NCI-H2171 treated with DMSO at 0.1 percent for 48 hours (cell line): ENCODE measurements at regions not wholly inside any gene's neighbourhood (a gene's known extent, or its start where the extent isn't known, plus 50 kb on each side); places are given as distances from the start of the nearest gene placed in this dataset.
A peak's percentile ranks its signal among the peaks of the same experiment; 100 is the strongest.
"Not testable (repeated sequence)": the region's sequence is repeated elsewhere in the genome, so short reads cannot be mapped to it uniquely, and the experiment has no call there.

Experiments
- DNase-seq: peaks from one replicate; lab custom pipeline; 2025; lab: John Stamatoyannopoulos, UW

GRCh38 chrX:2162695-2163094 lies 338.1 kb downstream of the DHRSX start:
- DNase-seq, result no peak

GRCh38 chrX:2159861-2160260 lies 340.9 kb downstream of the DHRSX start:
- DNase-seq, result no peak

DNA sequence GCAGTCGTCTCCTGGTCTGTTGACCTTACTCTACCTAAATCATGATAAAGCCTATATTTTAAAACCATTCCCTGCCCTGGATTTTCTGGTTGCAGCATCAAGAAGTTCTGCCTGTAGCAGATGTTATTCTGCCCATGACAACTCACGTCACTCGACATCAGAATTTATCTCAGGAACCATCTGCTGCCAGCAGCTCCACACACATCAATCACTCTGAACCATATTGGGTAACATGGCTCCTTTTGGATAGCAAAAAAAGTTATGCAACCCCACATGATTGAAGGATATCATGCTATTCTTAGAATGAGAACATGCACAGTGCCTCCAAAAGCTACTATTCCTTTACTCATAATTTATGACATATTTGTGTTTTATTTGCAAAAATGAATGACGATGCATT lies 341.4 kb downstream of the DHRSX start:
- peak; percentile 74 for DNase-seq

DNA sequence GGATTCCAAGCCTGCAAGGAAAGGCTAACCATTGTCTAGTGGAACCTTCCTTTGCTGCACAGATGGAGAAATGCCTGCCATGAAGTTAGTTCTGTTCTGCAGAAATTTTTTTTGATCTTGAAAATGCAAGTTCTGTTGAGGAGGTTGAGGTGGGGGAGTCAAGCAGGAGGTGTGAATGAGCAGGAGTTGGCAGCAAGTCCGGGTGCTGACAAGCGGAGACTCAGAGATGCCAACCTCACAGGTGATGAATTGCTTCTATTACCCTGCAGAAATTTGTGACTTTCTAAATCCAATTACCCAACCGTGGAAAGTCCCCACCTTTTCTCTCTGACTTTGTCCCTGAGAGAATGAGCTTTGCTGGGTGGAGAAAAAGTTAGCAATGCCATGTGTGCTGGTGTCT lies 350.1 kb downstream of the DHRSX start:
- no peak for DNase-seq

- not testable (repeated sequence) for DNase-seq
These were observed 350.8 kb downstream of the DHRSX start for GRCh38 chrX:2150014-2150413.

- DNase-seq, result not testable (repeated sequence)
These were observed 351.7 kb downstream of the DHRSX start for GRCh38 chrX:2149055-2149454.

GRCh38 chrX:2147928-2148327 lies 352.8 kb downstream of the DHRSX start:
- DNase-seq, result no peak

GRCh38 chrX:2145692-2146367 lies 354.9 kb downstream of the DHRSX start:
- DNase-seq, result peak; percentile 10

DNA sequence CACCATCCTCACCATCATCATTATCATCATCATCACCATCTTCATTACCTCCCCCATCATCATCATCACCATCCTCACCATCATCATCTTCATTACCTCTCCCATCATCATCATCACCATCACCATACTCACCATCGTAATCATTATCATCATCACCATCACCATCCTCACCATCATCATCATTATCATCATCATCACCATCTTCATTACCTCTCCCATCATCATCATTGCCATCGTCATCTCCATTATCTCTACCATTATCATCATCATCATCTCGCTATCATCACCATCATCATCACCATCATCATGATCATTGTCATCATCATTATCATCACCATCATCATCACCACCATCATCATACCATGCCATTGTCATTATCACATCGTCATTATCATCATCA lies 362.9 kb downstream of the DHRSX start:
- no peak for DNase-seq

DNA sequence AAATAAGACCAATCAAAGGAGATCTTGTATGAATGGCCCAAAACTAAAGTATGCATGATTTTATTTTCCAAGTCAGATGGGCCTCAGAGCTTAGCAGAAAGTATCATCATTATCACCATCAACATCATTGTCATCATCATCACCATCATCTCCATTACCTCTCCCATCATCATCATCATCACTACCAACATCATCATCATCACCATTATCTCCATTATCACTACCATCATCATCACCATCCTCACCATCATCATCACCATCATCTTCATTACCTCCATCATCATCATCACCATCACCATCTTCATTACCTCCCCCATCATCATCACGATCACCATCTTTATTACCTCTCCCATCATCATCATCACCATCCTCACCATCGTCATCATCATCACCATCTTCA lies 363.9 kb downstream of the DHRSX start:
- no peak for DNase-seq

DNA sequence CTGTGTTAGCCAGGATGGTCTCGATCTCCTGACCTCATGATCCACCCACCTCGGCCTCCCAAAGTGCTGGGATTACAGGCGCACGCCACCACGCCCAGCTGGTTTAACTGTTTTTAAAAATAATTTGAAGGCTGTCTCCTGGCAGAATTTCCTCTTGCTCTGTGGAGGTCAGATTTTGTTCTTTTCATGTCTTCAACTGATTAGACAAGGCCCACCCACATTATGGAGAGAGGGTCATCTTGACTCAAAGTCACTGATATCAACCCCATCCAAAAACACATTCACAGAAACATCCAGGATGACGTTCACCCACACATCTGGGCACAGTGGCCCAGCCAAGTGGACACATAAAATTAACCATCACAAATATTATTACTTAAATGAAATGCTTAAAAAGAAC lies 365.4 kb downstream of the DHRSX start:
- no peak for DNase-seq

- DNase-seq, result no peak
These were observed 366.0 kb downstream of the DHRSX start for GRCh38 chrX:2134782-2135181.
